CD14-positive monocyte (primary cell): ENCODE measurements at regions not wholly inside any gene's neighbourhood (a gene's known extent, or its start where the extent isn't known, plus 50 kb on each side); places are given as distances from the start of the nearest gene placed in this dataset.

Experiments used
- DNase-seq, 3 donors: peaks; one replicate each; pipeline ENCODE4 v3.0.0-alpha.2; 2011 to 2022
- H2AFZ ChIP-seq: 2 replicates; pipeline ENCODE4 v1.6.0; 2012; ENCODE audit warnings: mild to moderate bottlenecking, low read depth, low read length, inconsistent platforms; ENCODE audit not compliant: insufficient read depth, poor library complexity, severe bottlenecking
- H3K27ac ChIP-seq, 2 donors: 1 replicate in 1 of 2; 2 replicates in 1 of 2; pipeline ENCODE4 v1.5.1; 2012 to 2013; ENCODE audit warnings: low read length in 2 of 2, control low read depth in 1 of 2, inconsistent platforms in 1 of 2, low read depth in 1 of 2, mild to moderate bottlenecking in 1 of 2
- H3K27me3 ChIP-seq, 2 donors: one replicate each; pipeline versions ENCODE4 v1.6.0 to v1.6.1; 2011 to 2013; ENCODE audit warnings: low read length in 2 of 2; ENCODE audit not compliant: control insufficient read depth in 2 of 2, insufficient read depth in 2 of 2
- H3K36me3 ChIP-seq, 2 donors: replicated peaks in 1 of 2; 1 replicate in 1 of 2; 2 replicates in 1 of 2; pipeline versions ENCODE4 v1.5.1 to v1.6.1; 2012 to 2013; ENCODE audit warnings: low read length in 2 of 2, control low read depth in 1 of 2, inconsistent platforms in 1 of 2, mild to moderate bottlenecking in 1 of 2; ENCODE audit not compliant: insufficient read depth in 2 of 2, control insufficient read depth in 1 of 2
- H3K4me1 ChIP-seq, 2 donors: 1 replicate in 1 of 2; 2 replicates in 1 of 2; pipeline versions ENCODE4 v1.5.1 to v1.6.1; 2012 to 2013; ENCODE audit warnings: low read length in 2 of 2, control low read depth in 1 of 2, inconsistent platforms in 1 of 2, mild to moderate bottlenecking in 1 of 2, moderate library complexity in 1 of 2; ENCODE audit not compliant: insufficient read depth in 2 of 2, control insufficient read depth in 1 of 2
- H3K4me2 ChIP-seq: replicated peaks from 2 replicates; pipeline ENCODE3; 2012; ENCODE audit warnings: low read length, moderate library complexity, mild to moderate bottlenecking; ENCODE audit not compliant: poor library complexity, severe bottlenecking; ENCODE audit errors: extremely low read depth
- H3K4me3 ChIP-seq, 3 experiments: fragments of 200-600 bp in 1 of 3; sonication (generic) in 1 of 3; replicated peaks in 1 of 3; 1 replicate in 2 of 3; 2 replicates in 1 of 3; pipeline ENCODE4 v1.5.1; 2011 to 2013; ENCODE audit warnings: low read length in 3 of 3, mild to moderate bottlenecking in 3 of 3, control low read depth in 2 of 3, low read depth in 2 of 3, inconsistent platforms in 1 of 3, moderate library complexity in 1 of 3
- H3K79me2 ChIP-seq: 2 replicates; pipeline ENCODE4 v1.6.0; 2012; ENCODE audit warnings: mild to moderate bottlenecking, control low read depth, inconsistent platforms, low read length, moderate library complexity; ENCODE audit not compliant: insufficient read depth
- H3K9ac ChIP-seq: 2 replicates; pipeline ENCODE4 v1.6.0; 2017; ENCODE audit warnings: low read length, mild to moderate bottlenecking; ENCODE audit not compliant: insufficient read depth, poor library complexity, severe bottlenecking
- H3K9me3 ChIP-seq, 2 donors: replicated peaks in 1 of 2; 1 replicate in 1 of 2; 2 replicates in 1 of 2; pipeline versions ENCODE4 v1.5.1 to v1.6.1; 2012 to 2013; ENCODE audit warnings: low read length in 2 of 2, control low read depth in 1 of 2; ENCODE audit not compliant: control insufficient read depth in 1 of 2, insufficient read depth in 1 of 2
- H4K20me1 ChIP-seq: 2 replicates; pipeline ENCODE4 v1.6.0; 2012; ENCODE audit warnings: mild to moderate bottlenecking, low read length, control low read depth, moderate library complexity; ENCODE audit not compliant: insufficient read depth
- H3K27ac Mint-ChIP-seq, 7 donors: one replicate each; pipeline ENCODE4 v1.8.0; 2020; ENCODE audit warnings: mild to moderate bottlenecking in 7 of 7, mixed read lengths in 7 of 7, moderate library complexity in 6 of 7, inconsistent platforms in 2 of 7
- H3K27me3 Mint-ChIP-seq, 3 donors: one replicate each; pipeline ENCODE4 v1.8.0; 2021 to 2022; ENCODE audit warnings: low read depth in 3 of 3, mild to moderate bottlenecking in 3 of 3, mixed read lengths in 3 of 3, moderate library complexity in 3 of 3, inconsistent platforms in 1 of 3
- H3K36me3 Mint-ChIP-seq, 2 donors: one replicate each; pipeline ENCODE4 v1.8.0; 2020; ENCODE audit warnings: mixed read lengths in 2 of 2, inconsistent platforms in 1 of 2, mild to moderate bottlenecking in 1 of 2
- H3K4me1 Mint-ChIP-seq: one replicate; pipeline ENCODE4 v1.8.0; 2020; ENCODE audit warnings: mild to moderate bottlenecking, mixed read lengths
- H3K4me3 Mint-ChIP-seq, 2 donors: one replicate each; pipeline ENCODE4 v1.8.0; 2020; ENCODE audit warnings: mild to moderate bottlenecking in 2 of 2, mixed read lengths in 2 of 2, moderate library complexity in 1 of 2
- H3K9me3 Mint-ChIP-seq, 7 donors: one replicate each; pipeline ENCODE4 v1.8.0; 2020 to 2022; ENCODE audit warnings: mixed read lengths in 7 of 7, mild to moderate bottlenecking in 6 of 7, moderate library complexity in 6 of 7, inconsistent platforms in 2 of 7
- WGBS: methylation state at CpG from one replicate; pipeline ENCODE4 v1.1.5; 2013; ENCODE audit warnings: missing lambda C conversion rate; ENCODE audit not compliant: insufficient coverage; 5-methylcytosine and 5-hydroxymethylcytosine counted together
- intact Hi-C, 2 donors: fragments of 100-400 bp; cut with micrococcal nuclease; formaldehyde crosslinking; loops; one replicate each; pipeline versions ENCODE4 v1.15.0 to v1.15.1; 2023
- TF ChIP-seq, protein P1 (sequence below): fragments of 200-600 bp; IDR thresholded peaks from one replicate; pipeline ENCODE4 v1.8.0; 2022; ENCODE audit warnings: antibody characterized with exemption, mild to moderate bottlenecking

DNA sequence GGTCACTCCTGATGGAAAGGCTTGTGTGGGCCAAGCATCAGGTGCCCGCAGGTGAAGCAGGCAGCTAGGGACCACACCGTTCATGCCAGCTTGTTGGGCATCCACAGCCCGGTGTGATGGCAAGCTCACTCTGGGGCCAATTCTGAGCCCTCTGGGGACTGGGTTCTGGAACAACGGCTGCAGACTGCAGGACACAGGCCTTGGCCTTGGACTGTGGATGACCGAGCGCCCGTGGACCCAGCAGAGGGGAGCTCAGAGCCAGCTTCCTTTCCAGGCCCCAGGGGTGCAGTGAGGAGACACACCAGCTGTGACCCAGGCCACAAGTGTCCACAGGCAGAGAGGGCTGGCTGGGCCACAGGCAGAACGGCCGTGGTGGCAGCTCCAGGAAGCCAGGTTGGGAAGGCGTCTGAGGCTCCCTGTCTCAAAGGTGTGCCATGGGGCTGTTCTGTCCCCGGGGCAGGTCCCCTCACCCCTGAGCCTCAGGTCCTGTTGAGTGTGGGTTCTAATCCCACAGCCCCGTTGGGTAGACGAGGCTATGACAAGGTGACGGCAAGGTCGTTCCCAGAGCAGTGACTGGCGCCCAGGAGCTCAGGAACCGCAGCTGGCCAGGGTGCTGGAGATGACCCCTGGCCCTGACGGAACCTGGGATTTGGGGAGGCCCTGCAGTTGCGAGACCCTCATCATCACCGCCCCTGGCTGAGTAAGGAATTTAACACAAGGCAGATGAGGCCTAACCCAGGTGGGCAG, 1079.4 kb downstream of the BRD1 start:
- H4K20me1 ChIP-seq: no peaks in the 10 kb centered on the region
- no peak overlapping the region for H3K9ac ChIP-seq
- Mint-ChIP-seq H3K4me1 (no peaks in the 10 kb centered on the region), H3K9me3 (peaks cover 4 to 21% (median 16%) of the 10 kb centered on the region in 7 donors), H3K36me3 (no peaks in the 10 kb centered on the region), H3K27me3 (no peaks in the 10 kb centered on the region), H3K4me3 (no peak overlapping the region), H3K27ac (no peak overlapping the region)
- intact Hi-C loops: no loop called here
- WGBS: 82% methylated on average over 20 of the region's 20 CpGs
- H3K36me3 ChIP-seq: no peaks in the 10 kb centered on the region
- no peak for DNase-seq
- peaks cover 0 to 14% of the 10 kb centered on the region in 2 donors for H3K9me3 ChIP-seq
- TF ChIP-seq, protein P1, sequence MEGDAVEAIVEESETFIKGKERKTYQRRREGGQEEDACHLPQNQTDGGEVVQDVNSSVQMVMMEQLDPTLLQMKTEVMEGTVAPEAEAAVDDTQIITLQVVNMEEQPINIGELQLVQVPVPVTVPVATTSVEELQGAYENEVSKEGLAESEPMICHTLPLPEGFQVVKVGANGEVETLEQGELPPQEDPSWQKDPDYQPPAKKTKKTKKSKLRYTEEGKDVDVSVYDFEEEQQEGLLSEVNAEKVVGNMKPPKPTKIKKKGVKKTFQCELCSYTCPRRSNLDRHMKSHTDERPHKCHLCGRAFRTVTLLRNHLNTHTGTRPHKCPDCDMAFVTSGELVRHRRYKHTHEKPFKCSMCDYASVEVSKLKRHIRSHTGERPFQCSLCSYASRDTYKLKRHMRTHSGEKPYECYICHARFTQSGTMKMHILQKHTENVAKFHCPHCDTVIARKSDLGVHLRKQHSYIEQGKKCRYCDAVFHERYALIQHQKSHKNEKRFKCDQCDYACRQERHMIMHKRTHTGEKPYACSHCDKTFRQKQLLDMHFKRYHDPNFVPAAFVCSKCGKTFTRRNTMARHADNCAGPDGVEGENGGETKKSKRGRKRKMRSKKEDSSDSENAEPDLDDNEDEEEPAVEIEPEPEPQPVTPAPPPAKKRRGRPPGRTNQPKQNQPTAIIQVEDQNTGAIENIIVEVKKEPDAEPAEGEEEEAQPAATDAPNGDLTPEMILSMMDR: no peak
- no peaks in the 10 kb centered on the region for H3K79me2 ChIP-seq
- H3K27ac ChIP-seq: no peak overlapping the region
- no peaks in the 10 kb centered on the region for H3K27me3 ChIP-seq
- no peaks in the 10 kb centered on the region for H3K4me1 ChIP-seq
- H3K4me3 ChIP-seq: no peak overlapping the region
- H2AFZ ChIP-seq: no peak overlapping the region
- no peak overlapping the region for H3K4me2 ChIP-seq

DNA sequence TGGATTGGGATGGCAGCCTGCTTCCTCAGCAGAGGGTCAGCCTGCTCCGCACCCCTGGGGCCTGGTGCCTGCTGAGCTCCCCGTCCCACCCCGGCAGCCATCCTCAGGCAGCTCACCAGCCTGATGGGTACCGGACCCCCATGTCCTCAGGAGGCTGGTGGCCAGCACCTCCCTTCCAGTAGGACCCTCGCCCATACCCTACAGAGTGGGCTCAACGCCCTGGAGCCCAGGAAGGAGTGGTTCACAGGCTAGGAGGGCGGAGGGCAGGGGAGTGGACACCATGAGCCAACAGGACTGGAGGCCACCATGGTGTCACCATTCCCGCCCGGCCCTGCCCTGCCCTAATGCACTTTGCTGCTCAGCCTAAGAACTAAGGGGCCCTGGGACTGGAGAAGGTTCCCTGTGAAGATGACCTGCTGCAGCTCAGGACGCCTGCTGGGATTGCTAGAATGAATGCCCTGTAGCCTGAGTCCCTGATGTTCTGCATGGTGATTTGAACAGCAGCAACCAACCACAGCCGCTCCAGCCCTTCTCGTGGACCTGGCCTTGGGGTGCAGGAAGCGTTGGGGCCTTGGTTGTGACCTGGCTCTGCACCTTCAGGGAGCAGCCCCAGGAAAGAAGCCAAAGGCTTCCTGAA, 1080.8 kb downstream of the BRD1 start:
- Histone ChIP-seq H3K27ac (no peak overlapping the region), H3K9ac (no peak overlapping the region), H3K4me3 (no peak overlapping the region), H3K36me3 (no peaks in the 10 kb centered on the region), H3K4me2 (no peak overlapping the region), H3K4me1 (no peaks in the 10 kb centered on the region), H2AFZ (no peak overlapping the region), H4K20me1 (no peaks in the 10 kb centered on the region), H3K27me3 (no peaks in the 10 kb centered on the region), H3K9me3 (peaks cover 0 to 26% of the 10 kb centered on the region in 2 donors), H3K79me2 (no peaks in the 10 kb centered on the region)
- no peaks in the 10 kb centered on the region for H3K27me3 Mint-ChIP-seq
- no peaks in the 10 kb centered on the region for H3K4me1 Mint-ChIP-seq
- H3K9me3 Mint-ChIP-seq: peaks cover 7 to 30% (median 25%) of the 10 kb centered on the region in 7 donors
- TF ChIP-seq, protein P1: no peak
- no peaks in the 10 kb centered on the region for H3K36me3 Mint-ChIP-seq
- H3K27ac Mint-ChIP-seq: no peak overlapping the region
- 93% methylated on average over 13 of the region's 13 CpGs for WGBS
- intact Hi-C loops: no loop called here
- H3K4me3 Mint-ChIP-seq: no peak overlapping the region
- no peak for DNase-seq
